Femur (tissue), 1 donor: ENCODE measurements at regions not wholly inside any gene's neighbourhood (a gene's known extent, or its start where the extent isn't known, plus 50 kb on each side); places are given as distances from the start of the nearest gene placed in this dataset.

Source experiments
- DNase-seq: peaks from one replicate; pipeline ENCODE4 v3.0.0-alpha.2; 2017

- no peak for DNase-seq
Measured at GRCh38 chr1:58119971-58120370, 426.6 kb downstream of the OMA1 start.

- no peak for DNase-seq
Measured at GRCh38 chr1:58116284-58116683, 430.2 kb downstream of the OMA1 start.

- DNase-seq = no peak
Measured at GRCh38 chr1:58109646-58110200, 436.8 kb downstream of the OMA1 start.

- DNase-seq = no peak
Measured at GRCh38 chr1:58108783-58109182, 437.7 kb downstream of the OMA1 start.

GRCh38 chr1:58107943-58108342, 438.6 kb downstream of the OMA1 start:
- DNase-seq = no peak

- no peak for DNase-seq
Measured at GRCh38 chr1:58104960-58105359, 441.6 kb downstream of the OMA1 start.

GRCh38 chr1:58096714-58097113, 449.8 kb downstream of the OMA1 start:
- no peak for DNase-seq

GRCh38 chr1:58095183-58095582, 451.3 kb downstream of the OMA1 start:
- no peak for DNase-seq

- no peak for DNase-seq
Measured at GRCh38 chr1:58094221-58094620, 452.3 kb downstream of the OMA1 start.

GRCh38 chr1:58090640-58091039, 455.9 kb downstream of the OMA1 start:
- DNase-seq = no peak

- no peak for DNase-seq
Measured at GRCh38 chr1:58089898-58090534, 456.5 kb downstream of the OMA1 start.

- DNase-seq = no peak
Measured at GRCh38 chr1:58084266-58084665, 462.3 kb downstream of the OMA1 start.

- DNase-seq = no peak
Measured at GRCh38 chr1:58082596-58082995, 463.9 kb downstream of the OMA1 start.

- DNase-seq = no peak
Measured at GRCh38 chr1:58076258-58076657, 470.3 kb downstream of the OMA1 start.

GRCh38 chr1:58075188-58075578, 471.3 kb downstream of the OMA1 start:
- DNase-seq = no peak

GRCh38 chr1:58072450-58072849, 474.1 kb downstream of the OMA1 start:
- DNase-seq = no peak

GRCh38 chr1:58067082-58067481, 479.4 kb downstream of the OMA1 start:
- DNase-seq = no peak

GRCh38 chr1:58065520-58065919, 481.0 kb downstream of the OMA1 start:
- no peak for DNase-seq

- DNase-seq = no peak
Measured at GRCh38 chr1:58064166-58064565, 482.4 kb downstream of the OMA1 start.

- no peak for DNase-seq
Measured at GRCh38 chr1:58063095-58063494, 483.4 kb downstream of the OMA1 start.

- DNase-seq = no peak
Measured at GRCh38 chr1:58062635-58063034, 483.9 kb downstream of the OMA1 start.

- DNase-seq = no peak
Measured at GRCh38 chr1:58060559-58061170, 485.9 kb downstream of the OMA1 start.

- no peak for DNase-seq
Measured at GRCh38 chr1:58059789-58060188, 486.7 kb downstream of the OMA1 start.

- no peak for DNase-seq
Measured at GRCh38 chr1:58058323-58058722, 488.2 kb downstream of the OMA1 start.

GRCh38 chr1:58057826-58058225, 488.7 kb downstream of the OMA1 start:
- no peak for DNase-seq
